AG10803 (cell line): ENCODE measurements at regions not wholly inside any gene's neighbourhood (a gene's known extent, or its start where the extent isn't known, plus 50 kb on each side); places are given as distances from the start of the nearest gene placed in this dataset.

Experiments
- DNase-seq: peaks from one replicate; pipeline ENCODE4 v3.0.0; 2010; ENCODE audit warnings: low read depth
- H3K4me3 ChIP-seq: 2 replicates; pipeline ENCODE4 v1.5.1; 2011; ENCODE audit warnings: mild to moderate bottlenecking, low read length, control low read depth
- CTCF ChIP-seq: conservative IDR thresholded peaks from 2 replicates; pipeline ENCODE4 v1.5.1; 2011; ENCODE audit warnings: mild to moderate bottlenecking, low read length, control low read depth, inconsistent platforms

- no peak for DNase-seq
- no peak for TF ChIP-seq CTCF
- H3K4me3 ChIP-seq, result no peak overlapping the region
These were observed 62.9 kb upstream of the FAM180A start for GRCh38 chr7:135811506-135811905.

- no peak overlapping the region for H3K4me3 ChIP-seq
- no peak for TF ChIP-seq CTCF
- DNase-seq, result no peak
These were observed 59.6 kb upstream of the FAM180A start for GRCh38 chr7:135808206-135808605.

GRCh38 chr7:135803143-135803542, 54.5 kb upstream of the FAM180A start:
- DNase-seq, result no peak
- no peak for TF ChIP-seq CTCF
- H3K4me3 ChIP-seq, result no peak overlapping the region

GRCh38 chr7:135802697-135803096, 54.1 kb upstream of the FAM180A start:
- H3K4me3 ChIP-seq, result no peak overlapping the region
- TF ChIP-seq CTCF, result no peak
- DNase-seq, result no peak

- DNase-seq, result no peak
- TF ChIP-seq CTCF, result no peak
- no peak overlapping the region for H3K4me3 ChIP-seq
These were observed 53.3 kb upstream of the FAM180A start for GRCh38 chr7:135801877-135802276.

GRCh38 chr7:135801045-135801693, 52.6 kb upstream of the FAM180A start:
- peak; percentile 92 for TF ChIP-seq CTCF
- peak; percentile 72 for DNase-seq
- H3K4me3 ChIP-seq, result no peak overlapping the region

- no peak overlapping the region for H3K4me3 ChIP-seq
- DNase-seq, result no peak
- no peak for TF ChIP-seq CTCF
These were observed 51.9 kb upstream of the FAM180A start for GRCh38 chr7:135800560-135800959.
